ENCODE measurements at regions not wholly inside any gene's neighbourhood (a gene's known extent, or its start where the extent isn't known, plus 50 kb on each side); places are given as distances from the start of the nearest gene placed in this dataset.

DNA sequence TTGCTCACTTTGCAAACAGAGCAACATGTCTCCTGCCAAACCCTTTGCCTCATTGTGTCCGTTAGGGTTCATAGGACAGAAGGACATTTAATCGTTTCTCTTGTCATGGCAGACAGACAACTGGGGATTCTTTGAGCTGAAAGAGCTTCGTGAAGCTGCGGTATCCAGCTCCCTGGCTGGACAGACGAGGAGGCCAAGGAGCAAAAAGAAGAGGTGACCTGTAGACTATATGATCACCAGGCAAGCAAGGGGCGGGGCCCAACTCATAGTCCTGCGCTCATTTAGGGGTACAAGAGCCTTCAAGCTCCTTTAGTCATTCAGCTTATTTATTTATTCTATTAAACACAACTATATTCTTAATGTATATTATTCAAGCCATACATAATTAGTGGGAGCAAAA is 66.8 kb upstream of the VRK1 start:
- no peak for DNase-seq

DNA sequence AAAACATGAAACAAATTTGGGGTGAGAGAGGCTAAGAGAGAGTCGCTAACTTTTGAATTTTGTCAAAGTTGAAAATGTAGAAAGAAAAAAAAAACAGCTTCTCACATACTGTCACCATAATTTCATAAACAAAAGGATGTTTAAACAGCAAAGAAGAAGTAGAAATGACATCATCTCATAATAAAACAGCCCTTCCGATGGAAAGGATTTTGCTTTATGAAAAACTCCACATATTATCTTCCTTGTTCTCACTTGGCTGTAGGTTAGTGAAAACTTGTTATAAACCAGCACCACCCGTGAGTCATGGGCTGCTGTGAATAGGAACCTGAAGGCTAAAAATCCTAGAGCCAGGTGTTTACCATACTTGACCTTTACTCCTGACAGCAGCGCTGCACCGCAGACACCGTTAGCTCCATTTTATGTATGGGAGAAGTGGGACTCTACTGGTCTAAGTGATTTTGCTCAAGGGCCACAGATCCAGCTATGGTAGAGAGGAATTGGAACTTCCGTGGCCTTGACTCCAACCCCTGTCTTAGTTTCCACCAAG is 63.0 kb upstream of the VRK1 start:
- no peak for DNase-seq

DNA sequence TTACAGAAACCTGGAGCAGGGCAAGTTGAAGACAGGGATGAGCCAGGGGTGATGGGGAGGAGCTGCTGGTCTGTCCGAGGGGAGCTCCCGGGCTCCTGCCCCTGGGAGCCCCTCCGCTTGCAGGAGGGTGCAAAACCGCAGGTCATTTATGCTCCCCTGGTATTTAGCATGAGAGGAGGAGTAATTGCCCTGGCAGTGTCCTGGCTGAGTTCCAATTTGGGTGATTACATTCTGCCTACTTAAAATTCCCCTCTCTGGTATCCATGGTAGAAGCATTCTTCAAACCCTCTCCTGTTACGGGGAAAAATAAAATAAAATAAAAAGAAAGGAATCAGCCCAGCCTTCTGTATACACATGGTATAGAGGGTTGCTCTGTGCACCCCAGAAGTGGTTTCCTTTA is 61.7 kb upstream of the VRK1 start:
- DNase-seq, result no peak

DNA sequence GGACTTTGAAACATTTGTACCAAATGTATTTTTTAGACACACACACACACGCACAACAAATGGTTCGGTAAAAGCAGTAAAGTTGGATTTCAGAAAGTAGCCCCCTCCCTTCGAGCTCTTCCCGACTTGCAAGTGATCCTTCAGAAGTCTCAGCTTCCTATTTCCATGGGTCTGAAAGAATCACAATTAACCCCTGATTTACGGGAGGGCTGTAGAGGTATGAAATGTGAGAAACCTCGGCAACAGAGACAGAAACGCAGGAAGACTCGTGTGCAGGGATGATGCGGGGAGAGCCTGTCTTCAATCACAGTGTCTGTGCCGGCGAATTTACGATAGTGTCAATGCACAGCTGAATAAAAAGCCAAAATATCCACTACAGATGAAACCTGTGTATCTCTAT is 60.7 kb upstream of the VRK1 start:
- DNase-seq, result no peak

DNA sequence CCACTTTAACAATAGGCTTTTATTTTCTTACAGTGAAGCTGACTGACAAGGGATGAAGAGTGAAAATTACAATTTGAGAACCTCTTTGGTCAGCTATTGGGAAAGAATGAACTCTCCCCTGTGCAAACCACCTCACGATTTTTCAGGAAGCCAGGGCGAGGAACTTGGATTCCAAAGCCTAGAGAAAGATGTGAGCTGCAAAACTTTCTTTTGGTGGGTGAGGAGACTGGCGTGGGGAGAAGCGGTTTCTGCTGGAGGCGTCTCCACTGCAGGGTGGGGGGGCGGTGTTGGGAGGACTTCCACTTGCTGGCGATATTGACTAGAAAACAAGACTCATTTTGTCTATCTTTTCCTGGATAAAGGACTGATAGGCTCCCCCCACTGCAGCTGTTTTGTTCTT is 59.3 kb upstream of the VRK1 start:
- DNase-seq, result no peak

DNA sequence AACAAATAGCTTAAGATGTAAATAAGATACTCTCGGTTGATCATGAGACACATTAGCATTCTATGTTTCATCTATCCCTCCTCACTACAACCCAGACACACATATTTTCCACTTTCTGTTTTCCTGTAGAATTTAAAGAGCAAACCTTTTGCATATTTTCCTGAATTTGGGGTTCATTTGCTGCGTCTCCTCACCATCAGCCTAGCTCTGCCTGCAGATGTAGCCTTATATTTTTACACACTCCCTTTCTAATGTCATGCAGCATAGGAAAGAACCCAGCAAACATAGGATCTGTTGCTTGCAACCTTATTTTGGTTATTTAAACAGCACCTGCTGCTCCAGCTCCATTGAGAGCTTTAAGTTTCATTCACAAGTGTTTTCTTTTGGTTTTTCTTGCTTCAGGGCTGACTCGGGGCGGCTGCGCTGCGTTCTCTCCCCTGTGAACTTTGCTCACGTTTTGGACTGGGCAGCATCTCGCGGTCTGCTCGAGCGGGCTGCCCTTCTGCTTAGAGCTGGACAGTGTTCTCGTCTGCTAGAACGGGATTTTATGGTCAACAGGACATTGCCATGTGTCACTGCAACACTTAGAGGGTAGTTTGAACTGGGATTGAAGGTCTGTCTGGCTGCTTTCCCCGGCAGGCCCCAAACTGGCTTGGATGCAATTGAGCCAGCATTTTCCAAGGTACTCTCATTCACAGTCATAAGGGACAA is 57.8 kb upstream of the VRK1 start:
- no peak for DNase-seq

DNA sequence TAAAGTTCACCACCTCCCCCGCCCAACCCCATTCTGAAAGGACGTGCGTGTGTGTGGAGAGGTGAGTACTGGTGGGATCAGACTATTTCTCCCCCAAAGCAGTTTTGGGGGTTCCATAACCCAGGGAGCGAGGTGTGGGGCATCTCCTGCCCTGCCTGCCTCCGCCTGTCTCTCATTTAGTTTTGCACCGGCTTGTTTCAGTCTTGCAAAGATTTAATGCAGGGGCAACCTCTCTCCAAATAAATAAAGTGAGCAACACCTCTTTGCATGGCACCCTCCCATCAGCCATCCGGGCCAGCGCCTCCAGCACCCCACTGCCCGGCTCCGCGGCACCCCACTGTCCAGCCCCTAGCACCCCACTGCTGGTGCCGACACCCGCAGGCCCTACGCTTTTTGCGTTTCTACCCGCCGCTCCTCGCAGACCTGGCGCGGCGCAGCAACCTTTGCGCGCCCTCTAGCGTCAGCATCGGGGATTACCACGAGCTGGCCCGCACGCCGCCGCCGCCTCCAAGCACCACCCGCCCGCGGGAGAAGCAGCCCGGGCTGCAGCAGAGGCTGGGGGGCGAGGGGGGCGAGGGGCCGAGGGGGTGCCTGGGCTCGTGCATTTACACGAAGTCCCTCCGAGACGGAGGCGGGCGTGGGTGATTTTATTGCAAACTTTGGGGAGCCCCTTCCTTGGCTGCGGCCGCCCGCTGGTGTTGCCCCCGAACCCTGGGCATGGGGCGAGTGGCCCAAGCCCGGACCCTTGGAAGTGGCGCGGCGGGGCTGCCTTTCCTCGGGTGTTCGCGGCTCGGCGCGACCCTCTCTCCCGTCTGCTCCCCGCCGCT is 55.8 kb upstream of the VRK1 start:
- DNase-seq, result peak; percentile 63

DNA sequence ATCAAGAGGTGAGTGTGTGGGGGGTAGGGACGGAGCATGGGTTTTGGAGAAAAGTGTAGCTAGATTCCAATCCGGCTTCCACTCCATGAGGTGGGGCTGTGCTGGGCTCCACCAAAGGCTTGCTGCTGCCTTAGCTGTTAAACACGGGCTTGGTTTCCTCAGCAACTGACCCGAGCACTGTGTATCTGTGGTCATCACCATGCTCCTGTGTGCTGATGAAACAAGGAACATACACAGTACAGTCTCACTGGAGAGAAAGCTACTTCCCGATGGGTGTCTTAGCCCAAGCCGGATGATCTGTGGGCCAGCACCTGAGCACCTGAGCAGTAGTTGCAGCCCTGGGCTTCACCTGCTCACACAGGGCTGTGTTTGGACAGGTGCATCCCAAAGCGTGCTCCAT is 52.9 kb upstream of the VRK1 start:
- DNase-seq, result no peak

DNA sequence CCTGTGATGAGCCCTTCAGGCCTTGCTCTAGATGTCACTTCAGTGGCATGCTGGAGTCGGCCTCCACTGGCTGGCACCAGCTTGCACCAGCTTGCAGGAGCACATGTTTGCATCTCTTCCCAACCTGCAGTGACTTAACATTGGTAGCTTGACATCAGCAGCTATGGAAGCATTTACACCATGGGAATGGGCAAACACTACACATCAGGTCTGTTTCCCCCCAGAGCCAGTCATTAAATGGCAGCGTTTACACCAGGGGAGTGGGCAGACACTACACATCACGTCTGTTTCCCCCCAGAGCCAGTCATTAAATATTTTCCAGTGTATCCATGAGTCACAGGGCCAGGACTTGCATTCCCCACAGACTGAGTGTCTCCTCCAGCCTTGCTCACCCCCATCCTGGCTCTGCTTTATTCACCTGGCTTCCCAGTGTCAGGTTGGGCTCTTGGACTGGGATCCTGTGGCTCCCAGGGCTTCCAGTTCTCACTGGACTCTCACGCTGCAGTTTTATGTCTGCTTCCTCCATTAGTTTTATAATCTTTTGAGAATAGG is 51.6 kb upstream of the VRK1 start:
- DNase-seq, result no peak

DNA sequence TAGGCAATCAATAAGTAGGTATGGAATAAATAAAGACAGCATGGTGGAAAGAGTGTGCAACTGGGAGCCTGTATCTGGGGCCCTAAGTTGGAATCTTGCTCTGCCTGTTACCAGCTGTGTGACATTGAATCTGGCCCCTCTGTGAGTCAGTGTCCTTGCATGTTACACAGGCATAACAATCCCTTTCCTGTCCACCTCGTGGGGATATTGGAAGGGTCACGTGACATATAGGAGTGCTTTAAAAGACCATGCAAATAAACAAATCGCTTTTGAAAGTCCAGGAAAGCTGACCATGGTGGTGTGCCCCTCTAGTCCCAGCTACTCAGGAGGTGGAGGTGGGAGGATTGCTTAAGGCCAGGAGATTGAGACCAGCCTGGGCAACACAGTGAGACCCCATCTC is 51.1 kb upstream of the VRK1 start:
- no peak for DNase-seq

DNA sequence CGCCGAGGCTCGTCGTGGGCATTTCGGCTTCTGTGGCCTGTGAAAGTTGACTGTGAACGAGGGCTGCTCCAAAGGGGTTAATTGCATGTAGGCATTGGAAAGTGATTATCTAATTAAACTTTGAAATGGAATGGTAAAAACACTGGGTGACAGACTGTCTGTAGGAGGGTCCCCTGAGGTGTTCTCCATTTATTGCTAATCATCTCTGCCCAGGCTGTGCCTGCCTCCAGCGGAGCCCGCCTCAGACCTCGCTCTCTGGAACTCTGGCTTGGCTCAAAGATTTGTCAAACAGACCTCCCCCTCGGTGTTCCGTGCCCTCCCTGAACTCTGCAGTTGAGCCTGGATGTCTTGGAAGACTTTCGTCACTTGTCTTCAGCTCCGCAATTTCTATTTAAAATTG is 50.2 kb upstream of the VRK1 start:
- no peak for DNase-seq
